Forelimb muscle (tissue), 1 donor: ENCODE measurements at regions not wholly inside any gene's neighbourhood (a gene's known extent, or its start where the extent isn't known, plus 50 kb on each side); places are given as distances from the start of the nearest gene placed in this dataset.

Experiments
- DNase-seq: peaks from one replicate; pipeline ENCODE4 v3.0.0-alpha.2; 2013; ENCODE audit warnings: low read depth

DNA sequence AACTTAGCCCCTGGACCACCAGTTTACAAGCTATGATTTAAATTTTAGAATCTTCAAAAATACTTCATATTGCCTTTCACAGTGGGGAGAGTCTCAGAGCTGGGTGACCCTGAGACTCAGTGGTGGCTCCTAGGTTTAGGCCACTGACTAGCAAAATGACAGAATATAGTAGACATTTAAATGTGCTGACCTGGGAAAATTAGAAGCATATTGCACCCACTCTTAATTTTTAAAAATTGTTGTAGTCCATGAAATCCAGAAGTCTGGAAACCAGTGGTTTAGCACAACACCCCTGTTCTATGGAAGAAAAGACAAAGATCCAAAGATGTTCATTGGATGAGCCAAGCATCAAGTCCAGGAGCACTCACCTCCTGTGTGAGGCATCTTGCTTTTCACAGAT is 75.0 kb upstream of the PAPPA start:
- no peak for DNase-seq

DNA sequence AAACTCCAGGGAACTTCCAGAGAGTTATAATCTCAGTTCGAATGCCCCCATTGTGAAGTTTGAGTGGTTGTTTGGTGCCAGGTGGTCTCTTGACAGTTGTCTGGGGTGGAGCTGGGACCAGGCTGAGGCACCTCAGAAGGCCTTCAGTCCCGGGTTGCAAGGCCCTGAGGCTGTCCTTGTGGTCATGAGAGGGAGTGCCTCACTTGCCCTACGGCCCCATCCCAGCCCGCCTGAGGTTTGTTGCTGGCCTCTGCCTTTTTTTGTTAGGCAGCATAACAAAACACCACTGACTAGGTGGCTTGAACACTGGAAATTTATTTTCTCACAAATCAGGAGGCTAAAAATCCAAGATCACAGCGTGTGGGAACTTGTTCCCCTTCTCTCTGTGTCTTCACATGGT is 73.0 kb upstream of the PAPPA start:
- no peak for DNase-seq

DNA sequence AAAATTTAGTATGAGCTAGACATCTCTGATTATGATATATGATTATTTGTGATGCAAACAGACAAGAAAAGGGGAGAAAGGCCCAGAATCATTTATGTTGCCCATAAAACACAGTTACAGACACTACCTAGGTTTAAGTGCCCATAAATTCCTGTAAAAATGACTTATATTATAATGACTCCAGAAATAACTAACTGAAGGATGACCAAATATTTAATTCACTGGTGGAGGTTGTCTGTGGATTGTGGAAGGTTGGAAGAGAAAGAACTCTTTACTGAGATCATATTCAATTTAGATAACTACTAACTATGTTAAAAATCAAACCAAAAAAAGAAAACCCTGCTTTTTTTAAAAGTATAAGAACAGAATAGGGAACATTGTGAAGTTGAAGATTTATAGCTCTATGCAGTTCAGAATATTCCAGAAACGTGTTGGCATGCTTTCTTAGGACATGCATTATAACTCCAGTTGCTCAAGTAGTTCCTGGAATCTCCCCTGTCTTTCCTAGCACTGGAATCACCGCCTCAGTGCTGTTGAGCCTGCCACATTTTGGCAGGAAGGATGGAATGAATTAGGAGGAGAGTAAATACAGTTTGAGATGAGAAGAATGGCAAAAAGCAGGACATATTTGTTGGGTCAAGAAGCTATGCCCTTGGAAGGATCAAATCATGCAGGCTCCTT is 72.0 kb upstream of the PAPPA start:
- DNase-seq: no peak

DNA sequence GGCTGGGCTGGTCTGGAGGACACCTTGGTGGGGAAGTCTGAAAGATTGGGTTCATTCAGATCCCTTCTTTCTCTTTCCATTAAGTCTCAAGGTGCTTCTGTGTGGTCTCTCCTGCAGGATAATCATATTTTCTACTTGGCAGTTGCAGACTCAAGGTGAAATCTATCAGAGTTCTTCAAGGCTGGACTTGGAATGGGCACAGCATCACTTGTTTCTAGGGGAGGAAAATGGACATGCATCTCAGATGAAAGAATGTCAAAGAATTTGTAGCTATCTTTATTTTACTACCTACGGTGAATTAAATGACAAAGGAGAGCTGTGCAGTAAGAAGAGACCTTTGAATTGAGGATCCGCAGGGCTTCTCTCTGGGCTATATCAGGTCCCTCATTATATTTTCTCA is 69.8 kb upstream of the PAPPA start:
- DNase-seq: no peak

DNA sequence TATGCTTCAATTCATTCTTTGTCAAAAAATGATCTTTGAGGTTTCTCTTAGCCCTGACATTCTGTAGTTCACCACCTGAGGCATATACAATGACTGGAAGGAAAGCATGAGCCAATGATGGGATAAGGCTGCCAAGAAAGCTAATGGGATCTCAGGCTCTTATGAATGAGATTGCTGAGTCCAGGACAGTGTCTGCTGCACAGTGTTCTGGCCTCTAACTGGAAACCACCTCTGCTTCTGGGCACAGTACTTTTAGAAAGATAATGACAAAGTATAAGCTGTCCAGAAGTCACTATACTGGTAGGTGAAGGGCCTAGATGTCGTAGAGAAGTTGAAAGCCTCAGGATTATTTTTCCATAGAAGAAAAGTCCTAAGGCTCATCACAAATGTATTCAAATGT is 69.1 kb upstream of the PAPPA start:
- DNase-seq: no peak

DNA sequence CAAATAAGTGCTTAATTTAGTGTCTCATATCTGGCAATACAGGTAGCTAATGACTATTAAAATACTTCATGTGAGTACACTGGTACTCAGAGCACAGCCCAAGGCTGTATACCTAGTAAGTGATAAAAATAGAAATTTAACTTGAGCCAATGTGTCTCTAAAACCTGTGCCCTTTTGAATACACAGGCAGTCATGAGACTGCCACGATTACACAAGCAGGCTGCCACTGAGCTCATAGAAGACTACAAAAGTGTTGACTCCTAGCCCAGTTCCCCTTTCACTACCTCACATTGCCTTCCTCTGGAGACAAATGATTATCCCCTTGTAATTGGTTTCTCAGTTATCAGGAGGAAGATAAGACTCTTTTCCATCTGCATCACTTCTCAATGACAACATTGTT is 66.3 kb upstream of the PAPPA start:
- no peak for DNase-seq

DNA sequence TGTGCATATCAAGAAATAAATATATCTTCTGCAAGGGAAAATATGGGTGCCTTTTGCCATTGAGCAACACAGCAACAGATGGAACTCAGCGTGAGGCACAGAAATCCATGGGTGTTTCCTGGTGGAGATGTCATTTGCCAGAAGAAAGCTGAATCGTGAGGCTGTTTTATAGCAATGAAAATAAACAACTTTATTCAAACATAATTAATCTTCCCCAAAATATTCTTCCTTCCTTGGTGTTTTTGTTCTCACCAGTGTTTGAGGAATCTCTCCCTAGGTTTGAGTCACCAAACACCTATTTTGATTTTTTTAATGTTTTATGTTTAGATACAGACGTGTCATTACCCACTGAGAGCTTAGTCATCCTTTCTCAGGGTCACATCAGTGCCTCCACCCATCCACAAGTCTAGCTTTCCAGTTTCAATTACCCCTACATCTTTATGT is 65.8 kb upstream of the PAPPA start:
- no peak for DNase-seq

DNA sequence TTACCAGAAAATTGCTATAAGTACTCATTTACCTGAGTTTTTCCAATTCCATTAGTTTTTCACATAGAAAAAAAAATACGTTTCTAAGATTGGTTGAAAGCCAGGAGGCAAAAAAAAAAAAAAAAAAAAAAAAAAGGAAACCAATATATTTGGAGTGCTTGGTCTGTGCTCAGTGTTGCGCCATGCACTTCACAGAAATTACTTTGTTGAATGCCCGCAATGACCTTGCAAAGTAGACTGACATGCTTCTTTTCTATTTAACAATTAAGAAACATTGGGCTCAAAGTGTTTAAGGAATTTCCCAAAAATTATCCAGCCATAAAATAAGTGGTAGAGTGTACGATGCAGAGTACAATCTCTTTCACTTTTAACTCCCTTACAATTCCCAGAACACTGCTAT is 65.2 kb upstream of the PAPPA start:
- no peak for DNase-seq

DNA sequence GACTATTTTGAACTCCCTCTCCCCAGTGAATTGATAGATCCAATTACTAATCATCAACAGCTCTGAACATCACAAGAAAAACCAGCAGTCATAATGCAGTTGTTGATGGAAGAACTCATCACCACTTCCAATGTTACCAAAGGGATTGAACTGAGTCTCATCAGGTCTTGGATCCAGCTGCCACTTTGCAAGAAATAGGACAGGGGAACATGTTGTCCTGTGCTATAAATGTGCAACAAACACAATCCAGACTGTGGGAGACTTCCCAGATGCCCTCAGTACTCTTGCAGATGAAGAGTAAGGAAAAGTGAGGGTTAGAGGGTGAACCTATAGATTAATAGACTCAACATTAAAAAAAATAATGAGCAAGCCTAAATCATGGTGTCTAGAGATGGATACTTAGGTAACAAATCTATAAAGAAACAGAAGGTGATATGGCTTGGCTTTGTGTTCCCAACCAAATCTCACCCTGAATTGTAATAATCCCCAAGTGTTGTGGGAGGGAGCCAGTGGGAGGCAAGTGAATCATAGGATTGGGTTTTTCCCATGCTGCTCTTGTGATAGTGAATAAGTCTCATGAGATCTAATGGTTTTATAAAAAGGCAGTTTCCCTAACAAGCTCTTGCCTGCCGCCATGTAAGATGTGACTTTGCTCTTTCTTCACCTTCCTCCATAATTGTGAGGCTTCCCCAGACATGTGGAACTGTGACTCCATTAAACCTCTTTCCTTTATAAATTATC is 63.4 kb upstream of the PAPPA start:
- DNase-seq: no peak

DNA sequence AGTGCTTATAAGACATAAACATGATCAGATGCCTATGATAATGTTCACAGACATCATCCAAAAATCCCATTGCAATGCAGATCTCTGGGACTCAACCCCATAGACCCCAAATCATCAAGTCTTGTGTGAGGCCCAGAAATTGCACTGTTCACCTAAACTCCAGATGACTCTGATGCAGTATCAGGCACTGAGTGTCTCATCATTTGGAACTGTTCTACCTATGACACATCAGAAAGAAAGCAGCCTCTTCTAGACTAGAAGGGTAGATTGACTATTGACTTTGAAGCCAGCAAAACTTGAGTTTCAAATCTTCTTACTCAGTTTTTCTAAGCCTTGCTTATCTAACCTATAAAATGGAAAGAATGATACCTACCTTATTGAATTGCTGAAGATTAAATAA is 58.7 kb upstream of the PAPPA start:
- DNase-seq: no peak

DNA sequence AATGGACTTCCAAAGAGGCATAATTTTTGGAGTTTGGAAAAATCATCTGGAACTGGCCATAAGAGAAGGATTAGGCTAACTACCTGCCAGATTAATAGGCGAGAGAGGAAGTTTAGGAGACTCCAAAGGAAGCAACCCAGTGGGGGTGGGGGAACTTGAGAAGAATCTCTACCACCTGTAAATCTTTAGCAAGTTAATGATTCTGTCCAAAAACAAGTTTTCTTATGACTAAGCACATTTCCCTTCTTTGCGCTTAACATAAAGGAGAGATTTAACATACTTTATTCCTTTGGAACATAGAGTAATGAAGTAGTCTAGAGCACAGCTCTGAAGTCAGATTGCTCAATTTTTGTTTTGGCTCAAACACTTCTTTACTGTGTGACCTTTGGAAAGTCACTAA is 58.2 kb upstream of the PAPPA start:
- DNase-seq: no peak

DNA sequence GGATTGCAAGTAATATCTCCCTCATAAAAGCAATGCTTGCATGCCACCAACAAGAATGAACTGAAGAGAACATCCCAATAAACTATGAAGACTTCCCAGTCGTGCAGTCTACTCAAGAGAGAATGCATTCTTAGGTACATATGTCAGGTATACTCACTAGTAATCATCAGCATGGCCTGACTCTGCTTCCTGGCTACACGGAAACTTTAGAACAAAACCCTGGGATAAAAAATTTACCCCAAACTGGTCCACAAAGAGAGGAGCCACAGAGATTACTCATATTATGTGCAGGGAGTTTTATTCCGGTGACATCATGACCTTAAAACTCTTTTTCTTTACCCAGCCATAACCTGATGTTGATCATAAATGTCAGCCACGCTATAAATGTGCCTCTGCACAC is 57.5 kb upstream of the PAPPA start:
- no peak for DNase-seq

DNA sequence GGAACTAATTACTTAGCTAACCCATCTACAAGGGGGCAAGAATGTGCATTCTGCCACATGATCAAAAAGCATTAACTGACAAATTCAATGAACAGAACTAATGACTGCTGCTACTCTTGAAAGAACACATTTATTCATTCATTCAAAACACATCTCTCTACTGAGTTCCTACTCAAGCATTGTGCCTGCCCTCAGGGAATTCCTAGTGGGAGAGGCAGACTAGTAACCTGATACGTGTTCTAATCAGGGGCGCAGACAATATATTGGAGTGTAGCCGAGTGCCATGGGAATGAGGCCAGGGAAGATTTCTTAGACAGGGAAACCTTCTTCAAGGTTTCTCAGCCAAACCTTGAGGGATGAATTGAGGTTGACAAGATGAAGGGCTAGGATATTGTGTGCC is 56.7 kb upstream of the PAPPA start:
- no peak for DNase-seq

DNA sequence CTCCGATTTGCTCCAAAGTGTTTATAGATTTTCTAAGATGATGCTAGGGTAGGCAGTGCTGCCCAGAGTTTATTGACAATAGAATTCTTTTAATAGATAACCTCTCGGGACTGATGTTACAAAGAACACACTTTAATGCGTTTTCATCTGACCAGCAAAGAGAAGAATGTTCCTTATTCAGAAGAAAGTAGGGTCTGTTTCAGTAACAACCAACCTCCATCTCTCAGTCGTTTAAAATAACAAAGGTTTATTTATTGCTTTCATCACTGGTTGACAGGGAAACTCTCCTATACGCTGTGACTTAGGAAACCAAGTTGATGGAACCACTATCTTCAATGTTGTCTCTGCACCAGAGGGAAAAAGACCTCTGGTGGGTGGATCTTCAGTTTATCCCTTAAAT is 55.1 kb upstream of the PAPPA start:
- no peak for DNase-seq

DNA sequence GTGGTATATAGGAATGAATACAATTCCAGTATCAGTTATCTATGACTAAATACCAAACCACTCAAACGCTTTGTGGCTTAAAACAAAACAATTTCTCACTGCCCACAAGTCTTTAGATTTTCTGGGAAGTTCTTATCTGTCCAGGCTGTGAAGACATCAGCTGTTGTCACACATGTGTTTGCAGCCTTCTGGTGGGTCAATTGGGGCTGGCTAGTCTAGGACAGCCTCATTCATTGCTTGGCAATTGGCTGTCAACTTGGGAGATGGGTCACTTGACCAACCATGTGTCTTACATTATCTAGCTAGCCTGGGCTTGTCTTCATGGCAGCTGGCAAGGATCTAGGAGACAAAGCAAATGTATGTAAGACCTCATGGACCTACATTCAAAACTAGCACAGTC is 53.8 kb upstream of the PAPPA start:
- DNase-seq: no peak

DNA sequence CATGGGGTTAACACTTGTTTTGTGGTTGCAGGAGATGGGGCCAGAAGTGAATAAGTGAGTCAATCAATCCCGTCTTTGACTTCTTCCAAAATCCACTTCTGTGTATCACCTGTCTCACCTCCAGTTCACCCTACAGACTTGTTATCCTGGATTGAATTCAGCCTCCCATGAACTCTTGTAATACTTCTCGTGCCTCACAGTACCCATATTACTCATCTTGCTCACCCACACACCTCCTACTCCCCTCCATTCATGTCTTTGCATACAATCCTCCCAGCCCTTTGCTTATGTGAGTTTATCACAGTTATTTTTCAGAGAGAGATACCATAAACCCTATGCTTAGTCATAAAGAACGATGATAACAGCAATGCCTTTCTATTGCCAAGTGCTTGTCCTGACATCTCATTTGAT is 52.9 kb upstream of the PAPPA start:
- no peak for DNase-seq

DNA sequence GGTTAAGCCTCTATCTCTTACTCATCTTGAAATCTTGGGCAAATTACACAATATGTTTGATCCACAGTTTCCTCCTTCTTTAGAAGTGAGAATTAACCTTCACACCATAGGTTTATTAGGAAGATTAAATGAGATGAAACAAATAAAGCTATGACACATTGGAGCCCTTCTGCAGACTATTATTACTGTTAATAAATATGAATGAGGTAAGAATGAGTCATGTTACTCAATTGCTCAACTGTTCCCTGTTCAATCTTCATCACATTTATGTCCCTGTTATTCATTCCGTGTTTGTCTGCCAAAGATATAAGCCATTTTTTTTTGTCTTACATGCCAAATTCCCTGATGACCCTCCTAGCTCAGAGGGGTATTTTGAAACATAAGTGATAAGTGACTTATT is 52.1 kb upstream of the PAPPA start:
- DNase-seq: no peak

DNA sequence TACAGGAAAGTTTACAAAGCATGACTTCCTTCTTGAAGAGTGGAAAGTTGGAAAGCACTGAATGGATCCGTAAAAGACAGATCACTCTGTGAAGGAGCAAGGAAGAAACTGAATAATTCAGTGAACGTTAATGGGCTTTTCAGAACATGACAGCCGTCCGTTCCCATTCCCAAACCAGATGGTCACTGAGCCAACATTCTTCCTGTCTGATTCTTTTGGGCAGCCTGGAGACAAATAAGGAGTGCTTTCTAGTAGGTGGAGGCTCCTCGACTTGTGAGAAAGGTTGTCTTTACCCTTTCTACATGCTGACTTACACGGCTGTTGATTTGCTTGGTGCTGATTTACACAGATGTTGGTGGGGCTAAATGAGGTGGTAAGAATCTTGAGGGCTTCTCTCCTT is 51.0 kb upstream of the PAPPA start:
- DNase-seq: no peak
